HepG2 (cell line): ENCODE measurements at regions not wholly inside any gene's neighbourhood (a gene's known extent, or its start where the extent isn't known, plus 50 kb on each side); places are given as distances from the start of the nearest gene placed in this dataset.

ENCODE experiments used
- ATAC-seq: fragments of 200-7000 bp; cut with Tn5 transposase; 3 replicates; pipeline ENCODE4 v1.9.1; 2020; ENCODE audit warnings: mild to moderate bottlenecking, moderate library complexity
- BruUV-seq: library from RNA; stranded (reverse); fragments of 400-500 nt; replicated peaks from 2 replicates; lab custom pipeline; 2021; lab: Mats Ljungman, UMichigan
- CTCF ChIA-PET: fragments of 300-600 bp; formaldehyde crosslinking; extraction: SDS; loops from one replicate; lab custom pipeline; 2021; ENCODE audit warnings: low total read pairs, inconsistent platforms, low intra/inter-chr PET ratio; lab: Yijun Ruan, JAX
- POLR2A ChIA-PET: fragments of 350-600 bp; sonication (Branson Sonifier 250); formaldehyde crosslinking; loops from one replicate; lab custom pipeline; 2020; ENCODE audit warnings: antibody characterized with exemption, inconsistent platforms; lab: Yijun Ruan, JAX
- DNase-seq: peaks from one replicate; pipeline ENCODE4 v3.0.0-alpha.2; 2015; ENCODE audit warnings: low spot score
- FAIRE-seq: peaks from 3 replicates; lab custom pipeline; 2011; peaks lifted over from hg19 to GRCh38; lab: Jason Lieb, UNC
- H2AFZ ChIP-seq: one replicate; pipeline ENCODE4 v1.6.1; 2011; ENCODE audit warnings: low read length, inconsistent platforms
- H3K27ac ChIP-seq: fragments of 300-600 bp; 3 replicates; pipeline ENCODE4 v1.8.0; 2011; ENCODE audit warnings: mixed run types, mild to moderate bottlenecking, mixed read lengths, low read length, inconsistent platforms; ENCODE audit not compliant: insufficient read depth; ENCODE audit errors: extremely low read length
- H3K27me3 ChIP-seq, 2 experiments: fragments of 200-600 bp in 1 of 2; 2 replicates in 1 of 2; 3 replicates in 1 of 2; pipeline versions ENCODE4 v1.6.0 to v1.8.0; 2011; ENCODE audit warnings: low read length in 2 of 2, mild to moderate bottlenecking in 2 of 2, moderate library complexity in 2 of 2, inconsistent platforms in 1 of 2; ENCODE audit not compliant: insufficient read depth in 2 of 2, control insufficient read depth in 1 of 2
- H3K36me3 ChIP-seq, 2 experiments: fragments of 200-600 bp in 1 of 2; replicated peaks in 1 of 2; 2 replicates in 1 of 2; 3 replicates in 1 of 2; pipeline versions ENCODE4 v1.5.1 to v1.8.0; 2011; ENCODE audit warnings: low read length in 2 of 2, inconsistent platforms in 1 of 2; ENCODE audit not compliant: insufficient read depth in 2 of 2, control insufficient read depth in 1 of 2
- H3K4me1 ChIP-seq: 2 replicates; pipeline ENCODE4 v1.5.1; 2012; ENCODE audit warnings: low read length, inconsistent platforms; ENCODE audit not compliant: insufficient read depth
- H3K4me2 ChIP-seq: 2 replicates; pipeline ENCODE4 v1.6.0; 2011; ENCODE audit warnings: low read depth, low read length, inconsistent platforms
- H3K4me3 ChIP-seq, 3 experiments: fragments of 200-600 bp in 1 of 3; sonication (generic), shearing (Covaris generic) in 1 of 3; replicated peaks in 1 of 3; 2 replicates each; pipeline ENCODE4 v1.5.1; 2011 to 2016; ENCODE audit warnings: low read length in 3 of 3, inconsistent platforms in 2 of 3, low read depth in 2 of 3, mild to moderate bottlenecking in 2 of 3, control low read depth in 1 of 3, mixed read lengths in 1 of 3; ENCODE audit not compliant: insufficient read depth in 1 of 3
- H3K79me2 ChIP-seq: one replicate; pipeline ENCODE4 v1.6.1; 2011; ENCODE audit warnings: low read length, inconsistent platforms; ENCODE audit not compliant: insufficient read depth
- H3K9ac ChIP-seq: 2 replicates; pipeline ENCODE4 v1.6.0; 2011; ENCODE audit warnings: mild to moderate bottlenecking, low read depth, low read length, inconsistent platforms; ENCODE audit not compliant: insufficient read depth
- H3K9me3 ChIP-seq: 2 replicates; pipeline ENCODE4 v1.5.1; 2012; ENCODE audit warnings: mild to moderate bottlenecking, low read length
- H4K20me1 ChIP-seq: 2 replicates; pipeline ENCODE4 v1.6.0; 2011; ENCODE audit warnings: inconsistent platforms, mild to moderate bottlenecking, low read length, moderate library complexity; ENCODE audit not compliant: insufficient read depth
- CREM ChIP-seq, 2 experiments: sonication (generic) in 1 of 2; formaldehyde crosslinking in 1 of 2; IDR thresholded peaks; 2 replicates each; pipeline versions ENCODE4 v1.4.0 to v1.6.1; 2016 to 2020; ENCODE audit warnings: antibody characterized with exemption in 1 of 2, mild to moderate bottlenecking in 1 of 2, missing genetic modification reagents in 1 of 2
- MAFK ChIP-seq, 2 experiments: IDR thresholded peaks in 1 of 2; conservative IDR thresholded peaks in 1 of 2; 2 replicates each; pipeline ENCODE4 v1.6.1; 2011; ENCODE audit warnings: improper control_type of control experiment in 2 of 2, low read length in 2 of 2
- ZFY ChIP-seq: sonication (generic); formaldehyde crosslinking; IDR thresholded peaks from 2 replicates; pipeline ENCODE4 v1.4.0; 2020; ENCODE audit warnings: missing genetic modification reagents
- WGBS: methylation state at CpG from one replicate; pipeline ENCODE4 v1.1.6; 2017; ENCODE audit warnings: low lambda C conversion rate; 5-methylcytosine and 5-hydroxymethylcytosine counted together
- in situ Hi-C: cut with HindIII; loops from 2 replicates; pipeline ENCODE4 v1.10.0; 2017; ENCODE audit warnings: low pct_unique_long_range_greater_than_20kb; ENCODE audit not compliant: extremely low pct_ligation_motif_present
- intact Hi-C: fragments of 100-400 bp; cut with micrococcal nuclease; formaldehyde crosslinking; loops from one replicate; pipeline ENCODE4 v1.10.0; 2022; ENCODE audit not compliant: unreplicated experiment

DNA sequence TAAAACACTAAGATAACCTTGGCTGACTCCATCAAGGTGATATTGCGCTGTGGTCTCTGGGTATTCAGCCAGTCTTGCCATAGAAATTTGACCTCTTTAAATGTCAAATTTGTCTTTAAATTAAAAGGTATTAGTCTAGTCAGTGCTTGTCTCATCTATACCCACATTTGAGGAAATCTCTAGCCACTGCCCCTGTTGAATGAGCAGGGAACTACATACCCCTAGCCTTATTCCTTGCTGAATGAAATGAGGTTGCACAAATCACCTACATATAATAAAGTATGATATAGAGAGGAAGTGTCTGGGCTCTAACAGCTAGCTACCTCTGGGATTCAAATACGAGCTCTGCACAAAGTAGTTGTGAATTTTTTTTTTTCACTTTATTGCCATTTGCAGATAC lies 256.8 kb downstream of the C12orf50 start:
- DNase-seq (no peak), ATAC-seq (no peak), FAIRE-seq (no peak)
- no peaks in the 10 kb centered on the region for H3K27me3 ChIP-seq
- ChIA-PET POLR2A (no interaction called here), CTCF (no interaction called here)
- intact Hi-C loops: no loop called here
- H2AFZ ChIP-seq: no peak overlapping the region
- no TSS peak for BruUV-seq
- no peak overlapping the region for H3K4me3 ChIP-seq
- H3K9me3 ChIP-seq: peaks cover 25% of the 10 kb centered on the region
- H3K27ac ChIP-seq: no peak overlapping the region
- H3K4me1 ChIP-seq: no peaks in the 10 kb centered on the region
- in situ Hi-C loops: no loop called here
- no peak overlapping the region for H3K4me2 ChIP-seq
- TF ChIP-seq CREM (IDR thresholded peaks at IDR 0.05) (no peak), CREM (CRISPR knock-in tag; IDR thresholded peaks at IDR 0.05) (no peak)
- no peaks in the 10 kb centered on the region for H3K79me2 ChIP-seq
- H3K36me3 ChIP-seq: no peaks in the 10 kb centered on the region
- 6% methylated on average over 2 of the region's 2 CpGs for WGBS
- H3K9ac ChIP-seq: no peak overlapping the region
- H4K20me1 ChIP-seq: no peaks in the 10 kb centered on the region

DNA sequence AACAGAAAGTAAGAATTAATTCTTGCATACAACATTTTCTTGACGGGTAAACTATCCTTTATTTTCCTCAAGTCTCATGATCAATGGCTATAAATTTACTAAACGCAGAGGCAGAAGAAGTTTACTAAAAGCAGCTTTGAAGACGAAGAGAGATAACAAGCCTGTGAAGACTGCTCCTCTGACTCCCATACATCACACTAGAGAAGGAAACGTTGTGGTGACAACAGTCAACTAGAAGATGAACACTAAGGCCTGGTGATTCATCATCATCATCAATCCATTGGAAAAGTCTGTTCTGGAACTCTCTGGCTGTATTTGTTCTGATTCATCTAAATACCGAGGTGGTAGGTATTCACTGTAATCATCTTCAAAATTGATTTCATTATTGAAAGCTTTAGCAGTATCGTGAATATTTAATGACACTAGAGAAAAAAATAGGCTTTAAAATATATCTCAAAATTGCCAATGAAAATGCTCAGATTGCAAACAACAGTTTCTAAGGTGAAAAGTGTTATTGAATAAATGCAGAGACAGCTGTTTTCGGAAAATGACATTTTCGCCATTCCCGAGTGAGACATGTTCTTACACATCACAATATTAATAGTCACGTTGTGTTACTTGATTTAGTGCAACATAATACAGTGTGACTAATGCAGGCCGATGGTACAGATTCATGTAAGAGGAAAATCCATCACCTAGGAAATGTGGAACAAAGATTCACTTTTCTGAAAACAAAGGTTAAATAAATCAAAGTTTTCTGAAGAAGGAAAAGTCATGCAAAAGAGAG lies 260.5 kb downstream of the C12orf50 start:
- H4K20me1 ChIP-seq: no peaks in the 10 kb centered on the region
- H2AFZ ChIP-seq: no peak overlapping the region
- no peak overlapping the region for H3K9ac ChIP-seq
- in situ Hi-C loops: no loop called here
- TF ChIP-seq ZFY (CRISPR knock-in tag) (no peak), MAFK (conservative IDR thresholded peaks at IDR 0.05 in 1 of 2, IDR thresholded peaks at IDR 0.05 in 1 of 2; ENCODE audit: low read length in 2 of 2) (0 out of 4 replicates have a peak, but pooled peaks of 1 of the 2 experiments have one; percentile 12)
- H3K9me3 ChIP-seq: peaks cover 8% of the 10 kb centered on the region
- DNase-seq: no peak
- FAIRE-seq: no peak
- H3K27ac ChIP-seq: no peak overlapping the region
- ChIA-PET POLR2A (no interaction called here), CTCF (no interaction called here)
- BruUV-seq: no TSS peak
- intact Hi-C loops: no loop called here
- H3K79me2 ChIP-seq: no peaks in the 10 kb centered on the region
- ATAC-seq: no peak
- H3K4me1 ChIP-seq: no peaks in the 10 kb centered on the region
- H3K4me3 ChIP-seq: no peak overlapping the region
- H3K36me3 ChIP-seq: no peaks in the 10 kb centered on the region
- 19% methylated on average over 11 of the region's 11 CpGs for WGBS
- H3K4me2 ChIP-seq: no peak overlapping the region
- no peaks in the 10 kb centered on the region for H3K27me3 ChIP-seq
